ENCODE measurements at regions not wholly inside any gene's neighbourhood (a gene's known extent, or its start where the extent isn't known, plus 50 kb on each side); places are given as distances from the start of the nearest gene placed in this dataset.

GRCh38 chr21:32955311-32956060 is 70.2 kb upstream of the OLIG2 start:
- TF ChIP-seq CTCF (optimal IDR thresholded peaks at IDR 0.05 in 1 of 3, IDR thresholded peaks at IDR 0.05 in 1 of 3, conservative IDR thresholded peaks at IDR 0.05 in 1 of 3; ENCODE audit: extremely low read depth in 1 of 3, insufficient read depth in 2 of 3, low read length in 3 of 3) (no peak), EZH2 (IDR thresholded peaks at IDR 0.05; ENCODE audit: low read length) (peak; percentile 8)

All from keratinocyte (primary cell).